SK-N-MC (cell line): ENCODE measurements at regions not wholly inside any gene's neighbourhood (a gene's known extent, or its start where the extent isn't known, plus 50 kb on each side); places are given as distances from the start of the nearest gene placed in this dataset.
"Not testable (repeated sequence)": the region's sequence is repeated elsewhere in the genome, so short reads cannot be mapped to it uniquely, and the experiment has no call there.

Experiments
- DNase-seq: peaks from one replicate; pipeline ENCODE4 v3.0.0-alpha.2; 2011; ENCODE audit warnings: low read depth, low spot score
- H3K27ac ChIP-seq: fragments of 200-600 bp; sonication (generic); 2 replicates; pipeline ENCODE4 v1.5.1; 2016; ENCODE audit warnings: mixed run types
- H3K36me3 ChIP-seq: fragments of 200-600 bp; sonication (generic); 2 replicates; pipeline ENCODE4 v1.6.1; 2017; ENCODE audit warnings: antibody characterized with exemption, low read length, mixed read lengths; ENCODE audit not compliant: insufficient read depth
- H3K4me3 ChIP-seq: fragments of 200-600 bp; sonication (generic); 2 replicates; pipeline ENCODE4 v1.5.1; 2016
- H3K9ac ChIP-seq: fragments of 200-600 bp; sonication (generic); 2 replicates; pipeline ENCODE4 v1.8.0; 2017; ENCODE audit warnings: mixed run types, mixed read lengths; ENCODE audit not compliant: insufficient read length
- H3K9me3 ChIP-seq: fragments of 200-600 bp; sonication (generic); 2 replicates; pipeline ENCODE4 v1.6.1; 2017; ENCODE audit warnings: low read depth, mild to moderate bottlenecking, antibody characterized with exemption, low read length, moderate library complexity, mixed read lengths
- EZH2 ChIP-seq: fragments of 200-600 bp; sonication (generic); IDR thresholded peaks from one replicate; pipeline ENCODE4 v1.6.1; 2017; ENCODE audit warnings: antibody characterized with exemption
- FOXP2 ChIP-seq: optimal IDR thresholded peaks from 2 replicates; pipeline ENCODE3; 2011; ENCODE audit warnings: mild to moderate bottlenecking, moderate library complexity; ENCODE audit not compliant: insufficient read depth; ENCODE audit errors: extremely low read length, control extremely low read depth
- POLR2AphosphoS5 ChIP-seq: IDR thresholded peaks from 2 replicates; pipeline ENCODE4 v1.6.1; 2012; ENCODE audit warnings: mild to moderate bottlenecking, low read depth, low read length, borderline replicate concordance

GRCh38 chr6:167420177-167420576 is 95.3 kb downstream of the TTLL2 start:
- TF ChIP-seq FOXP2 (no peak), EZH2 (no peak), POLR2AphosphoS5 (no peak)
- Histone ChIP-seq H3K9me3 (no peaks in the 10 kb centered on the region), H3K36me3 (no peaks in the 10 kb centered on the region), H3K9ac (no peak overlapping the region), H3K4me3 (no peak overlapping the region), H3K27ac (no peak overlapping the region)
- DNase-seq: no peak

- TF ChIP-seq EZH2 (no peak), FOXP2 (no peak), POLR2AphosphoS5 (no peak)
- DNase-seq: no peak
- Histone ChIP-seq H3K9me3 (no peaks in the 10 kb centered on the region), H3K27ac (no peak overlapping the region), H3K9ac (no peak overlapping the region), H3K4me3 (no peak overlapping the region), H3K36me3 (no peaks in the 10 kb centered on the region)
These were observed 96.2 kb downstream of the TTLL2 start for GRCh38 chr6:167420858-167421766.

GRCh38 chr6:167421944-167422343 is 97.1 kb downstream of the TTLL2 start:
- not testable (repeated sequence) for H3K9ac ChIP-seq, H3K9me3 ChIP-seq, DNase-seq, H3K36me3 ChIP-seq, H3K27ac ChIP-seq, H3K4me3 ChIP-seq

- Histone ChIP-seq H3K36me3 (no peaks in the 10 kb centered on the region), H3K9ac (no peak overlapping the region), H3K27ac (no peak overlapping the region), H3K4me3 (no peak overlapping the region), H3K9me3 (no peaks in the 10 kb centered on the region)
- TF ChIP-seq EZH2 (no peak), POLR2AphosphoS5 (no peak), FOXP2 (no peak)
- DNase-seq: no peak
These were observed 98.0 kb downstream of the TTLL2 start for GRCh38 chr6:167422934-167423333.

- Histone ChIP-seq H3K9me3 (no peaks in the 10 kb centered on the region), H3K9ac (no peak overlapping the region), H3K36me3 (no peaks in the 10 kb centered on the region), H3K27ac (no peak overlapping the region), H3K4me3 (no peak overlapping the region)
- no peak for TF ChIP-seq POLR2AphosphoS5
- no peak for TF ChIP-seq FOXP2
- no peak for TF ChIP-seq EZH2
- no peak for DNase-seq
These were observed 99.3 kb downstream of the TTLL2 start for GRCh38 chr6:167424060-167424673.

GRCh38 chr6:167424700-167425099 is 99.8 kb downstream of the TTLL2 start:
- Histone ChIP-seq H3K27ac (no peak overlapping the region), H3K9me3 (no peaks in the 10 kb centered on the region), H3K9ac (no peak overlapping the region), H3K36me3 (no peaks in the 10 kb centered on the region), H3K4me3 (no peak overlapping the region)
- TF ChIP-seq EZH2 (no peak), FOXP2 (no peak), POLR2AphosphoS5 (no peak)
- DNase-seq: no peak

- Histone ChIP-seq H3K27ac (no peak overlapping the region), H3K4me3 (no peak overlapping the region), H3K9me3 (no peaks in the 10 kb centered on the region), H3K36me3 (no peaks in the 10 kb centered on the region), H3K9ac (no peak overlapping the region)
- TF ChIP-seq EZH2 (no peak), POLR2AphosphoS5 (no peak), FOXP2 (no peak)
- DNase-seq: no peak
These were observed 101.2 kb downstream of the TTLL2 start for GRCh38 chr6:167426084-167426483.

- H3K9ac ChIP-seq: no peak overlapping the region
These were observed 101.8 kb downstream of the TTLL2 start for GRCh38 chr6:167426651-167427050.

More at GRCh38 chr6:167426651-167427050, 101.8 kb downstream of the TTLL2 start:
- H3K27ac ChIP-seq: no peak overlapping the region
- H3K36me3 ChIP-seq: no peaks in the 10 kb centered on the region
- H3K4me3 ChIP-seq: no peak overlapping the region
- no peak for TF ChIP-seq POLR2AphosphoS5
- TF ChIP-seq FOXP2: no peak
- no peak for TF ChIP-seq EZH2
- no peak for DNase-seq
- H3K9me3 ChIP-seq: no peaks in the 10 kb centered on the region
